GM12878 (cell line): ENCODE measurements at regions not wholly inside any gene's neighbourhood (a gene's known extent, or its start where the extent isn't known, plus 50 kb on each side); places are given as distances from the start of the nearest gene placed in this dataset.

ENCODE experiments used
- ATAC-seq: fragments of 200-7000 bp; cut with Tn5 transposase; 3 replicates; pipeline ENCODE4 v1.9.1; 2020; ENCODE audit warnings: mild to moderate bottlenecking, moderate library complexity
- BruUV-seq: library from RNA; stranded (reverse); fragments of 400-500 nt; replicated peaks from 2 replicates; lab custom pipeline; 2021; lab: Mats Ljungman, UMichigan
- CTCF ChIA-PET: fragments of 300-600 bp; sonication (Branson Sonifier 250); formaldehyde crosslinking; extraction: SDS; loops from one replicate; lab custom pipeline; 2021; ENCODE audit warnings: inconsistent platforms; lab: Yijun Ruan, JAX
- POLR2A ChIA-PET: fragments of 350-600 bp; formaldehyde crosslinking; extraction: SDS; loops from one replicate; lab custom pipeline; 2021; ENCODE audit warnings: inconsistent platforms; lab: Charles Lee
- RAD21 ChIA-PET: fragments of 300-600 bp; sonication (Branson Sonifier 250); formaldehyde crosslinking; loops from one replicate; lab custom pipeline; 2023; ENCODE audit warnings: antibody characterized with exemption; ENCODE audit not compliant: unreplicated experiment; lab: Charles Lee
- SMC1A ChIA-PET: fragments of 300-600 bp; sonication (Branson Sonifier 250); formaldehyde crosslinking; loops from one replicate; lab custom pipeline; 2023; ENCODE audit not compliant: unreplicated experiment, uncharacterized antibody; lab: Charles Lee
- DNase-seq: peaks from one replicate; pipeline ENCODE4 v3.0.0-alpha.2; 2011; ENCODE audit warnings: low read depth, low spot score
- FAIRE-seq: peaks from 3 replicates; lab custom pipeline; 2011; peaks lifted over from hg19 to GRCh38; lab: Jason Lieb, UNC
- H2AFZ ChIP-seq: 2 replicates; pipeline ENCODE4 v1.6.0; 2011; ENCODE audit warnings: low read depth, low read length, control low read depth; ENCODE audit not compliant: control insufficient read depth
- H3K27ac ChIP-seq: 2 replicates; pipeline ENCODE4 v1.5.1; 2011; ENCODE audit warnings: control low read depth; ENCODE audit not compliant: control insufficient read depth, insufficient read depth
- H3K27me3 ChIP-seq, 2 experiments: replicated peaks in 1 of 2; 2 replicates each; pipeline versions ENCODE4 v1.6.0 to v1.6.1; 2011; ENCODE audit warnings: low read length in 1 of 2; ENCODE audit not compliant: control insufficient read depth in 2 of 2, insufficient read depth in 2 of 2
- H3K36me3 ChIP-seq, 2 experiments: 2 replicates each; pipeline ENCODE4 v1.5.1; 2011; ENCODE audit warnings: low read length in 1 of 2; ENCODE audit not compliant: control insufficient read depth in 2 of 2, insufficient read depth in 2 of 2
- H3K4me1 ChIP-seq: 2 replicates; pipeline ENCODE4 v1.6.1; 2011; ENCODE audit warnings: mild to moderate bottlenecking, low read length, moderate library complexity, mixed read lengths; ENCODE audit not compliant: control insufficient read depth, insufficient read depth
- H3K4me2 ChIP-seq: 2 replicates; pipeline ENCODE4 v1.6.0; 2011; ENCODE audit warnings: control low read depth; ENCODE audit not compliant: control insufficient read depth, insufficient read depth
- H3K4me3 ChIP-seq: fragments of 200-600 bp; sonication (generic); 2 replicates; pipeline ENCODE4 v1.5.1; 2016
- H3K79me2 ChIP-seq: 2 replicates; pipeline ENCODE4 v1.6.0; 2011; ENCODE audit warnings: low read length; ENCODE audit not compliant: control insufficient read depth, insufficient read depth
- H3K9ac ChIP-seq: 2 replicates; pipeline ENCODE4 v1.8.0; 2011; ENCODE audit warnings: low read length, control low read depth, mixed read lengths; ENCODE audit not compliant: control insufficient read depth, insufficient read depth
- H3K9me3 ChIP-seq: replicated peaks from 3 replicates; pipeline ENCODE4 v1.5.1; 2011; ENCODE audit warnings: mild to moderate bottlenecking, low read length; ENCODE audit not compliant: control insufficient read depth, insufficient read depth
- H4K20me1 ChIP-seq: 2 replicates; pipeline ENCODE4 v1.6.0; 2011; ENCODE audit not compliant: control insufficient read depth, insufficient read depth
- BACH1 ChIP-seq: fragments of 450-650 bp; IDR thresholded peaks from 2 replicates; pipeline ENCODE4 v1.6.1; 2017; ENCODE audit warnings: mild to moderate bottlenecking, borderline replicate concordance
- BRCA1 ChIP-seq: IDR thresholded peaks from 2 replicates; pipeline ENCODE4 v1.6.1; 2011; ENCODE audit warnings: low read depth, low read length, improper control_type of control experiment
- CUX1 ChIP-seq: IDR thresholded peaks from 2 replicates; pipeline ENCODE4 v1.6.1; 2012; ENCODE audit warnings: improper control_type of control experiment, low read depth, low read length; ENCODE audit not compliant: insufficient replicate concordance
- ETV6 ChIP-seq, 2 experiments: fragments of 450-650 bp in 1 of 2; IDR thresholded peaks in 1 of 2; conservative IDR thresholded peaks in 1 of 2; 2 replicates each; pipeline ENCODE4 v1.6.1; 2014; ENCODE audit warnings: antibody characterized with exemption in 1 of 2, borderline replicate concordance in 1 of 2, low read depth in 1 of 2, mild to moderate bottlenecking in 1 of 2, moderate library complexity in 1 of 2
- HCFC1 ChIP-seq: fragments of 150-350 bp; IDR thresholded peaks from 2 replicates; pipeline ENCODE4 v1.6.1; 2014; ENCODE audit warnings: low read length
- HDGF ChIP-seq: fragments of 450-650 bp; IDR thresholded peaks from 2 replicates; pipeline ENCODE4 v1.6.1; 2016; ENCODE audit warnings: antibody characterized with exemption
- KAT2A ChIP-seq: conservative IDR thresholded peaks from 2 replicates; pipeline ENCODE4 v1.6.1; 2011; ENCODE audit warnings: low read depth, low read length; ENCODE audit not compliant: control insufficient read depth
- MXI1 ChIP-seq: fragments of 150-350 bp; IDR thresholded peaks from 2 replicates; pipeline ENCODE4 v1.6.1; 2011; ENCODE audit warnings: low read depth, mild to moderate bottlenecking, inconsistent platforms, low read length, improper control_type of control experiment
- NR2C2 ChIP-seq: IDR thresholded peaks from 2 replicates; pipeline ENCODE4 v1.6.1; 2011; ENCODE audit warnings: borderline replicate concordance, low read depth; ENCODE audit not compliant: control insufficient read depth, insufficient read length
- PML ChIP-seq: IDR thresholded peaks from 2 replicates; pipeline ENCODE4 v1.6.1; 2012; ENCODE audit warnings: low read length, inconsistent platforms
- RB1 ChIP-seq: fragments of 450-650 bp; formaldehyde crosslinking; IDR thresholded peaks from 2 replicates; pipeline ENCODE4 v1.6.1; 2017; ENCODE audit warnings: mild to moderate bottlenecking, borderline replicate concordance
- SIX5 ChIP-seq: IDR thresholded peaks from 2 replicates; pipeline ENCODE4 v1.6.1; 2011; ENCODE audit warnings: mild to moderate bottlenecking, low read depth, low read length, moderate library complexity; ENCODE audit not compliant: severe bottlenecking
- SREBF1 ChIP-seq: IDR thresholded peaks from 2 replicates; pipeline ENCODE4 v1.6.1; 2012; ENCODE audit warnings: mild to moderate bottlenecking, low read length
- SRF ChIP-seq, 2 experiments: IDR thresholded peaks; 2 replicates each; pipeline ENCODE4 v1.6.1; 2011; ENCODE audit warnings: low read depth in 2 of 2, low read length in 2 of 2, mild to moderate bottlenecking in 1 of 2, moderate library complexity in 1 of 2
- WGBS: methylation state at CpG from one replicate; pipeline ENCODE4 v1.1.6; 2016; ENCODE audit warnings: low lambda C conversion rate; ENCODE audit not compliant: insufficient replicate concordance, insufficient coverage; ENCODE audit errors: missing lambda C conversion rate; 5-methylcytosine and 5-hydroxymethylcytosine counted together
- in situ Hi-C: fragments of 300-500 bp; cut with MboI; formaldehyde crosslinking; loops from 9 replicates; pipeline ENCODE4 v1.14.3; 2018; ENCODE audit warnings: mixed read lengths
- intact Hi-C: fragments of 100-400 bp; cut with micrococcal nuclease; formaldehyde crosslinking; loops from one replicate; pipeline ENCODE4 v1.14.2; 2022; ENCODE audit not compliant: unreplicated experiment
- TF ChIP-seq, protein P1 (sequence below): fragments of 450-650 bp; IDR thresholded peaks from 2 replicates; pipeline ENCODE4 v1.6.1; 2017; ENCODE audit warnings: mild to moderate bottlenecking, low read depth, inconsistent platforms; ENCODE audit not compliant: poor library complexity, severe bottlenecking
- TF ChIP-seq, protein P2 (sequence below): IDR thresholded peaks from 2 replicates; pipeline ENCODE4 v1.6.1; 2011; ENCODE audit warnings: low read depth, low read length, improper control_type of control experiment, borderline replicate concordance

DNA sequence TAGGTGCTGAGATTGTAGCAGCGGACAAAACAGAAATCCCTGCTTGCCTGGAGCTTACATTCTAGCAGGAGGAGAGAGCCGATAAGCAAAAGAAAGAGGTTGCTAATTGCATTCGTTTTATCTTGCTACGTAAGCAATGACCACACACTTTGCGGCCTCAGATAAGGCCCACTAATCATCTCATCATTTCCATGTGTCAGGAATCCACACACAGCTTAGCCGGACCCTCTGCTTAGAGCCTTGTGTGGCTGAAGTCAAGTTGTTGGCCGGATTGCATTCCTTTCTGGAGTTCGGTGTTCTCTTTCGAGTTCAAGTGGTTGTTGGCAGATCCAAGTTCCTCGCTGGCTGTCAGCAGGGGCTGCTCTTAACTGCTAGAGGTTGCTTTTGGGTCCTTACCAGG is 101.6 kb downstream of the CHST1 start (continued):
- TF ChIP-seq, protein P1, sequence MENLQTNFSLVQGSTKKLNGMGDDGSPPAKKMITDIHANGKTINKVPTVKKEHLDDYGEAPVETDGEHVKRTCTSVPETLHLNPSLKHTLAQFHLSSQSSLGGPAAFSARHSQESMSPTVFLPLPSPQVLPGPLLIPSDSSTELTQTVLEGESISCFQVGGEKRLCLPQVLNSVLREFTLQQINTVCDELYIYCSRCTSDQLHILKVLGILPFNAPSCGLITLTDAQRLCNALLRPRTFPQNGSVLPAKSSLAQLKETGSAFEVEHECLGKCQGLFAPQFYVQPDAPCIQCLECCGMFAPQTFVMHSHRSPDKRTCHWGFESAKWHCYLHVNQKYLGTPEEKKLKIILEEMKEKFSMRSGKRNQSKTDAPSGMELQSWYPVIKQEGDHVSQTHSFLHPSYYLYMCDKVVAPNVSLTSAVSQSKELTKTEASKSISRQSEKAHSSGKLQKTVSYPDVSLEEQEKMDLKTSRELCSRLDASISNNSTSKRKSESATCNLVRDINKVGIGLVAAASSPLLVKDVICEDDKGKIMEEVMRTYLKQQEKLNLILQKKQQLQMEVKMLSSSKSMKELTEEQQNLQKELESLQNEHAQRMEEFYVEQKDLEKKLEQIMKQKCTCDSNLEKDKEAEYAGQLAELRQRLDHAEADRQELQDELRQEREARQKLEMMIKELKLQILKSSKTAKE = no peak

DNA sequence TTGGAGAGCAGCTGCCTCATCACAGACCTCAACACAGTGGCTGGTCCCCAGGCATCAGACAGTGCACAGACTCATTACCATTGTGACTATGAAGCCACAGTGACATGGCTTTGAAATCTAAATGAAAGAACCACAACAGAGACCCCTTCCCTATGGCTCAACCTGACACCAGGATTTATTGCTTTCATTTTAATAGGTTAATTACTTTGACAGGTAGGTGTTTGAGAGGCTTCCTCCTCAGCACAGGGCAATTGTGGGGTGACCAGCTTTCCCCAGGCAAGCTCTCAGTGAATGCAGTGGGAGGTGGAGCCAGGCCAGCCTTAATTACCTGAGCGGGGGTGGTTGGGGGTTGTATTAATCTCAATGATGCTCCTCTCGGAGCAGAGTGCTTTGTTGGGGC is 102.3 kb downstream of the CHST1 start:
- ChIA-PET SMC1A (no interaction called here), RAD21 (no interaction called here), POLR2A (no interaction called here), CTCF (interaction anchor here (1.0 kb wide), 1 partner anchor 30 kb away, joined by 3 read pairs; no protein-coding TSS in a partner anchor)
- Histone ChIP-seq H3K4me3 (no peak overlapping the region), H2AFZ (no peak overlapping the region), H3K27ac (no peak overlapping the region), H3K9ac (no peak overlapping the region), H3K36me3 (no peaks in the 10 kb centered on the region), H3K4me1 (no peaks in the 10 kb centered on the region), H4K20me1 (no peaks in the 10 kb centered on the region), H3K79me2 (no peaks in the 10 kb centered on the region), H3K9me3 (no peaks in the 10 kb centered on the region; the same call in 2 of the 3 replicates), H3K27me3 (peaks cover 3 to 4% of the 10 kb centered on the region in 2 experiments; a peak in 3 of 4 replicates), H3K4me2 (no peak overlapping the region)
- FAIRE-seq (no peak), DNase-seq (no peak), ATAC-seq (no peak)
- BruUV-seq = no TSS peak
- in situ Hi-C loops (no loop called here), intact Hi-C loops (no loop called here)
- 4% methylated on average over 2 of the region's 2 CpGs for WGBS
- no peak for TF ChIP-seq SRF (IDR thresholded peaks at IDR 0.05; ENCODE audit: low read depth in 2 of 2, low read length in 2 of 2)
- TF ChIP-seq KAT2A = no peak
- no peak for TF ChIP-seq ETV6 (conservative IDR thresholded peaks at IDR 0.05 in 1 of 2, IDR thresholded peaks at IDR 0.05 in 1 of 2; ENCODE audit: borderline replicate concordance in 1 of 2, low read depth in 1 of 2)
- no peak for TF ChIP-seq NR2C2
- no peak for TF ChIP-seq SREBF1
- TF ChIP-seq PML = no peak
- no peak for TF ChIP-seq BRCA1
- TF ChIP-seq MXI1 = no peak
- no peak for TF ChIP-seq BACH1
- TF ChIP-seq RB1 = no peak
- no peak for TF ChIP-seq HDGF
- no peak for TF ChIP-seq SIX5
- no peak for TF ChIP-seq CUX1
- TF ChIP-seq, protein P2, sequence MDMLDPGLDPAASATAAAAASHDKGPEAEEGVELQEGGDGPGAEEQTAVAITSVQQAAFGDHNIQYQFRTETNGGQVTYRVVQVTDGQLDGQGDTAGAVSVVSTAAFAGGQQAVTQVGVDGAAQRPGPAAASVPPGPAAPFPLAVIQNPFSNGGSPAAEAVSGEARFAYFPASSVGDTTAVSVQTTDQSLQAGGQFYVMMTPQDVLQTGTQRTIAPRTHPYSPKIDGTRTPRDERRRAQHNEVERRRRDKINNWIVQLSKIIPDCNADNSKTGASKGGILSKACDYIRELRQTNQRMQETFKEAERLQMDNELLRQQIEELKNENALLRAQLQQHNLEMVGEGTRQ = no peak
- TF ChIP-seq HCFC1 = no peak
